WTC11 (cell line): ENCODE measurements at regions not wholly inside any gene's neighbourhood (a gene's known extent, or its start where the extent isn't known, plus 50 kb on each side); places are given as distances from the start of the nearest gene placed in this dataset.

Experiments used
- ATAC-seq: fragments of 200-7000 bp; cut with Tn5 transposase; 2 replicates; pipeline ENCODE4 v1.10.0; 2021; ENCODE audit warnings: mild to moderate bottlenecking, moderate library complexity
- CTCF ChIA-PET: fragments of 300-600 bp; sonication (Branson Sonifier 250); formaldehyde crosslinking; loops from one replicate; lab custom pipeline; 2021; ENCODE audit warnings: antibody characterized with exemption; lab: Charles Lee
- POLR2A ChIA-PET: fragments of 350-600 bp; sonication (Branson Sonifier 250); formaldehyde crosslinking; loops from one replicate; lab custom pipeline; 2021; ENCODE audit warnings: antibody characterized with exemption; lab: Charles Lee
- DNase-seq: peaks from one replicate; pipeline ENCODE4 v3.0.0; 2021; ENCODE audit warnings: low spot score
- H3K27ac Mint-ChIP-seq: 2 replicates; pipeline ENCODE4 v1.8.0; 2021; ENCODE audit warnings: mixed read lengths
- H3K27me3 Mint-ChIP-seq: 2 replicates; pipeline ENCODE4 v1.8.0; 2021; ENCODE audit warnings: low read depth, mild to moderate bottlenecking, moderate library complexity, mixed read lengths
- H3K36me3 Mint-ChIP-seq: 2 replicates; pipeline ENCODE4 v1.8.0; 2021; ENCODE audit warnings: mixed read lengths
- H3K4me1 Mint-ChIP-seq: 2 replicates; pipeline ENCODE4 v1.8.0; 2022; ENCODE audit warnings: mixed read lengths
- H3K4me3 Mint-ChIP-seq: 2 replicates; pipeline ENCODE4 v1.8.0; 2021; ENCODE audit warnings: mild to moderate bottlenecking, moderate library complexity, mixed read lengths
- H3K9me3 Mint-ChIP-seq: 2 replicates; pipeline ENCODE4 v1.8.0; 2021; ENCODE audit warnings: mixed read lengths
- AFF4 ChIP-seq: sonication (generic); formaldehyde crosslinking; IDR thresholded peaks from 2 replicates; pipeline ENCODE4 v1.8.1; 2023; ENCODE audit warnings: mild to moderate bottlenecking, missing genetic modification reagents, borderline replicate concordance
- ATF1 ChIP-seq: sonication (generic); formaldehyde crosslinking; IDR thresholded peaks from 2 replicates; pipeline ENCODE4 v1.8.1; 2023; ENCODE audit warnings: mild to moderate bottlenecking, moderate library complexity, missing genetic modification reagents
- ATF3 ChIP-seq: sonication (generic); formaldehyde crosslinking; conservative IDR thresholded peaks from 2 replicates; pipeline ENCODE4 v1.8.1; 2022; ENCODE audit warnings: mild to moderate bottlenecking, missing genetic modification reagents
- CREB1 ChIP-seq: sonication (generic); formaldehyde crosslinking; IDR thresholded peaks from 2 replicates; pipeline ENCODE4 v1.8.0; 2023; ENCODE audit warnings: mild to moderate bottlenecking, missing genetic modification reagents
- CREM ChIP-seq: sonication (generic); formaldehyde crosslinking; IDR thresholded peaks from 2 replicates; pipeline ENCODE4 v1.8.1; 2022; ENCODE audit warnings: mild to moderate bottlenecking, missing genetic modification reagents, moderate library complexity
- CTCF ChIP-seq: fragments of 200-600 bp; IDR thresholded peaks from 2 replicates; pipeline ENCODE4 v1.8.0; 2022; ENCODE audit warnings: antibody characterized with exemption
- ETV6 ChIP-seq: sonication (generic); formaldehyde crosslinking; IDR thresholded peaks from 2 replicates; pipeline ENCODE4 v1.8.1; 2022; ENCODE audit warnings: mild to moderate bottlenecking, missing genetic modification reagents
- FOXJ3 ChIP-seq: sonication (generic); formaldehyde crosslinking; IDR thresholded peaks from 2 replicates; pipeline ENCODE4 v1.9.0; 2021; ENCODE audit warnings: missing genetic modification reagents, mild to moderate bottlenecking, borderline replicate concordance
- FOXK1 ChIP-seq: sonication (generic); formaldehyde crosslinking; IDR thresholded peaks from 2 replicates; pipeline ENCODE4 v1.8.0; 2022; ENCODE audit warnings: mild to moderate bottlenecking, moderate library complexity, missing genetic modification reagents
- GABPB1 ChIP-seq: sonication (generic); formaldehyde crosslinking; IDR thresholded peaks from 2 replicates; pipeline ENCODE4 v1.8.1; 2023; ENCODE audit warnings: mild to moderate bottlenecking, missing genetic modification reagents
- GRHL2 ChIP-seq: fragments of 250-450 bp; sonication (Bioruptor Pico); IDR thresholded peaks from 2 replicates; pipeline ENCODE4 v1.8.0; 2022; ENCODE audit warnings: mild to moderate bottlenecking, moderate library complexity; ENCODE audit not compliant: insufficient replicate concordance, severe bottlenecking
- GTF2I ChIP-seq: fragments of 250-450 bp; sonication (Bioruptor Pico); conservative IDR thresholded peaks from 2 replicates; pipeline ENCODE4 v1.4.0; 2021; ENCODE audit warnings: mild to moderate bottlenecking
- HMGA2 ChIP-seq: fragments of 250-450 bp; sonication (Bioruptor Pico); IDR thresholded peaks from 2 replicates; pipeline ENCODE4 v1.4.0; 2021; ENCODE audit warnings: mild to moderate bottlenecking, moderate library complexity
- HMGXB4 ChIP-seq: sonication (generic); formaldehyde crosslinking; IDR thresholded peaks from 2 replicates; pipeline ENCODE4 v1.8.1; 2023; ENCODE audit warnings: mild to moderate bottlenecking, moderate library complexity, missing genetic modification reagents
- NFATC4 ChIP-seq: fragments of 250-450 bp; sonication (Bioruptor Pico); IDR thresholded peaks from 2 replicates; pipeline ENCODE4 v1.9.0; 2021; ENCODE audit warnings: mild to moderate bottlenecking
- NFYB ChIP-seq: sonication (generic); formaldehyde crosslinking; conservative IDR thresholded peaks from 2 replicates; pipeline ENCODE4 v1.8.0; 2022; ENCODE audit warnings: low read depth, missing genetic modification reagents
- NR1H2 ChIP-seq: sonication (generic); formaldehyde crosslinking; IDR thresholded peaks from 2 replicates; pipeline ENCODE4 v1.9.0; 2021; ENCODE audit warnings: mild to moderate bottlenecking, moderate library complexity, missing genetic modification reagents
- SMAD3 ChIP-seq: sonication (generic); formaldehyde crosslinking; IDR thresholded peaks from 2 replicates; pipeline ENCODE4 v1.8.0; 2022; ENCODE audit warnings: missing genetic modification reagents, mild to moderate bottlenecking, borderline replicate concordance
- TP53 ChIP-seq: sonication (generic); formaldehyde crosslinking; IDR thresholded peaks from 2 replicates; pipeline ENCODE4 v1.8.1; 2023; ENCODE audit warnings: mild to moderate bottlenecking, missing genetic modification reagents
- USF1 ChIP-seq: sonication (generic); formaldehyde crosslinking; IDR thresholded peaks from 2 replicates; pipeline ENCODE4 v1.8.0; 2022; ENCODE audit warnings: mild to moderate bottlenecking, missing genetic modification reagents
- ZMAT4 ChIP-seq: fragments of 250-450 bp; sonication (Bioruptor Pico); IDR thresholded peaks from 2 replicates; pipeline ENCODE4 v1.9.0; 2021; ENCODE audit warnings: mild to moderate bottlenecking
- ZNF263 ChIP-seq: sonication (generic); formaldehyde crosslinking; IDR thresholded peaks from 2 replicates; pipeline ENCODE4 v1.8.1; 2022; ENCODE audit warnings: low read depth, mild to moderate bottlenecking, moderate library complexity, missing genetic modification reagents

- Mint-ChIP-seq H3K9me3 (no peaks in the 10 kb centered on the region), H3K4me1 (no peaks in the 10 kb centered on the region), H3K36me3 (peaks cover 3% of the 10 kb centered on the region), H3K27ac (no peak overlapping the region), H3K4me3 (no peak overlapping the region), H3K27me3 (no peaks in the 10 kb centered on the region)
- DNase-seq (no peak), ATAC-seq (no peak)
- POLR2A ChIA-PET, result no interaction called here
- no peak for TF ChIP-seq FOXJ3
- TF ChIP-seq ETV6, result no peak
- TF ChIP-seq GTF2I (CRISPR knock-in tag), result no peak
- no peak for TF ChIP-seq SMAD3
- no peak for TF ChIP-seq CTCF
- TF ChIP-seq CREM (CRISPR knock-in tag), result no peak
- no peak for TF ChIP-seq USF1 (CRISPR knock-in tag)
- CTCF ChIA-PET, result interaction anchor here (1.1 kb wide), 1 partner anchor 9 kb away, joined by 4 read pairs; no protein-coding TSS in a partner anchor
Observed at GRCh38 chr18:23388357-23388756, 64.7 kb upstream of the RIOK3 start.

GRCh38 chr18:23391156-23391555 is 61.9 kb upstream of the RIOK3 start:
- DNase-seq, result no peak
- CTCF ChIA-PET, result interaction anchor here (1.0 kb wide), 1 partner anchor 184 kb away, joined by 3 read pairs; no protein-coding TSS in a partner anchor
- POLR2A ChIA-PET, result no interaction called here

More at GRCh38 chr18:23391156-23391555, 61.9 kb upstream of the RIOK3 start:
- ATAC-seq, result no peak
- TF ChIP-seq CREB1, result no peak
- no peak for TF ChIP-seq GRHL2
- TF ChIP-seq ZNF263 (CRISPR knock-in tag), result no peak
- TF ChIP-seq HMGA2 (CRISPR knock-in tag), result no peak
- TF ChIP-seq HMGXB4 (CRISPR knock-in tag), result no peak
- no peak for TF ChIP-seq FOXK1 (CRISPR knock-in tag)
- TF ChIP-seq TP53, result no peak
- no peak for TF ChIP-seq USF1 (CRISPR knock-in tag)
- TF ChIP-seq GABPB1 (CRISPR knock-in tag), result no peak
- TF ChIP-seq ATF3 (CRISPR knock-in tag), result no peak
- TF ChIP-seq NFYB, result no peak
- no peak for TF ChIP-seq ATF1 (CRISPR knock-in tag)
- TF ChIP-seq NFATC4 (CRISPR knock-in tag), result no peak
- no peak for TF ChIP-seq NR1H2 (CRISPR knock-in tag)
- TF ChIP-seq ZMAT4, result no peak
- TF ChIP-seq AFF4, result no peak
- H3K4me3 Mint-ChIP-seq, result no peak overlapping the region
- H3K27me3 Mint-ChIP-seq, result no peaks in the 10 kb centered on the region
- H3K27ac Mint-ChIP-seq, result no peak overlapping the region
- H3K36me3 Mint-ChIP-seq, result no peaks in the 10 kb centered on the region
- peaks cover 6% of the 10 kb centered on the region for H3K4me1 Mint-ChIP-seq
- H3K9me3 Mint-ChIP-seq, result no peaks in the 10 kb centered on the region
